ENCODE measurements at regions not wholly inside any gene's neighbourhood (a gene's known extent, or its start where the extent isn't known, plus 50 kb on each side); places are given as distances from the start of the nearest gene placed in this dataset.

DNA sequence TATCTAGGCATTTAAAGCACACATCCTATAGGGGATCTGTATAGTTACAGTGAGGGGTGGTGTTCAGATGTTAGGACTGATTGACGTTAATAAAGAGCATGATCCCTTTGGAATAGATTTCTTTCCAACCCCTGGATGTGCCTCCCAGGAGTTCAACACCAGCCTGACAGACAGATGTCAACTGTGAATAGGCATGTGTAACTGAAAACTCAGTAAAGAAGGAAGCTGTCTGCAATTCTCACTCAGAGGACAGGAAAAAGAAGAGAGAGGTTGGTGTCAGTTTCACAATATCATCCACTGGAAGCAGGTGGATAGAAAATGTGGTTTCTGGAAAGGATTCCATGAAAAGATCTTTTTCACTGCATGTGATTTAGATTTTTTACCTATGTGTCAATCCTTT lies 396.3 kb downstream of the NSUN3 start:
- Mint-ChIP-seq H3K4me1 (ENCODE audit: low read depth, unreplicated experiment) (peaks cover 7% of the 10 kb centered on the region), H3K27me3 (ENCODE audit: insufficient read depth, unreplicated experiment) (no peaks in the 10 kb centered on the region), H3K27ac (ENCODE audit: unreplicated experiment) (no peak overlapping the region), H3K9me3 (ENCODE audit: unreplicated experiment) (no peaks in the 10 kb centered on the region), H3K4me3 (ENCODE audit: unreplicated experiment) (no peak overlapping the region), H3K36me3 (ENCODE audit: insufficient read depth, unreplicated experiment) (no peaks in the 10 kb centered on the region)
- POLR2A ChIA-PET = no interaction called here
- DNase-seq = no peak
- intact Hi-C loops (cut with micrococcal nuclease; ENCODE audit: unreplicated experiment) = no loop called here
- TF ChIP-seq, protein P1, sequence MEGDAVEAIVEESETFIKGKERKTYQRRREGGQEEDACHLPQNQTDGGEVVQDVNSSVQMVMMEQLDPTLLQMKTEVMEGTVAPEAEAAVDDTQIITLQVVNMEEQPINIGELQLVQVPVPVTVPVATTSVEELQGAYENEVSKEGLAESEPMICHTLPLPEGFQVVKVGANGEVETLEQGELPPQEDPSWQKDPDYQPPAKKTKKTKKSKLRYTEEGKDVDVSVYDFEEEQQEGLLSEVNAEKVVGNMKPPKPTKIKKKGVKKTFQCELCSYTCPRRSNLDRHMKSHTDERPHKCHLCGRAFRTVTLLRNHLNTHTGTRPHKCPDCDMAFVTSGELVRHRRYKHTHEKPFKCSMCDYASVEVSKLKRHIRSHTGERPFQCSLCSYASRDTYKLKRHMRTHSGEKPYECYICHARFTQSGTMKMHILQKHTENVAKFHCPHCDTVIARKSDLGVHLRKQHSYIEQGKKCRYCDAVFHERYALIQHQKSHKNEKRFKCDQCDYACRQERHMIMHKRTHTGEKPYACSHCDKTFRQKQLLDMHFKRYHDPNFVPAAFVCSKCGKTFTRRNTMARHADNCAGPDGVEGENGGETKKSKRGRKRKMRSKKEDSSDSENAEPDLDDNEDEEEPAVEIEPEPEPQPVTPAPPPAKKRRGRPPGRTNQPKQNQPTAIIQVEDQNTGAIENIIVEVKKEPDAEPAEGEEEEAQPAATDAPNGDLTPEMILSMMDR (IDR thresholded peaks at IDR 0.05; ENCODE audit: insufficient read depth in 1 of 2, low read depth in 1 of 2, low read length in 1 of 2, severe bottlenecking in 1 of 2, unreplicated experiment in 1 of 2) = no peak
- no peaks in the 10 kb centered on the region for H3K4me1 ChIP-seq
- no peaks in the 10 kb centered on the region for H3K9me3 ChIP-seq
- H3K27me3 ChIP-seq (replicated peaks; ENCODE audit: control insufficient read depth, insufficient read depth, low read length) = no peaks in the 10 kb centered on the region
- no peaks in the 10 kb centered on the region for H3K36me3 ChIP-seq (ENCODE audit: control insufficient read depth, insufficient read depth, low read length)
- no TSS peak for BruUV-seq (replicated peaks)
- H3K4me3 ChIP-seq (ENCODE audit: low read depth, low read length) = no peak overlapping the region
- CTCF ChIA-PET = no interaction called here

DNA sequence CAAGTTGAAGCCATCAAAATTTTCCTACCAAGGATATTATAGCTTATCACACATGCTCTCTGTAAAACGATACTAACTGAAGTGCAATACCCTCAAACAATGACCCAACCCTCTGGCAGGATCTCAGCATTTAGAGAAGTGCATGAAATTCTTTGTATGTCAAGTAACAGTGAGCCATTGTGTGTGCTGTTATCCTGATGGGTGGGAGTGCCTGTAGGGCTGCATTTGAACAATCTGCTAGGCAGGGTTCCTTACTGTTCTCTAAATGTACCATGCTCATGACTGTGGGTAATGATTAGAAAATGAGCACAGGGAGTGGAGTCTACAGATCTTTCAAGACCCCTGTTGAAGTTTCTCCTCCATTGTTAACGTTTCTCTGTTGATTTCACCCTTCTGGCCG lies 398.1 kb downstream of the NSUN3 start:
- intact Hi-C loops (cut with micrococcal nuclease; ENCODE audit: unreplicated experiment) = no loop called here
- ChIA-PET CTCF (no interaction called here), POLR2A (no interaction called here)
- H3K9me3 ChIP-seq = no peaks in the 10 kb centered on the region
- H3K36me3 Mint-ChIP-seq (ENCODE audit: insufficient read depth, unreplicated experiment) = no peaks in the 10 kb centered on the region
- no peaks in the 10 kb centered on the region for H3K36me3 ChIP-seq (ENCODE audit: control insufficient read depth, insufficient read depth, low read length)
- DNase-seq = no peak
- H3K27me3 ChIP-seq (replicated peaks; ENCODE audit: control insufficient read depth, insufficient read depth, low read length) = no peaks in the 10 kb centered on the region
- no peaks in the 10 kb centered on the region for H3K9me3 Mint-ChIP-seq (ENCODE audit: unreplicated experiment)
- H3K4me1 ChIP-seq = no peaks in the 10 kb centered on the region
- TF ChIP-seq, protein P1 (IDR thresholded peaks at IDR 0.05; ENCODE audit: insufficient read depth in 1 of 2, low read depth in 1 of 2, low read length in 1 of 2, severe bottlenecking in 1 of 2, unreplicated experiment in 1 of 2) = no peak
- peaks cover 7% of the 10 kb centered on the region for H3K4me1 Mint-ChIP-seq (ENCODE audit: low read depth, unreplicated experiment)
- BruUV-seq (replicated peaks) = no TSS peak
- no peak overlapping the region for H3K4me3 Mint-ChIP-seq (ENCODE audit: unreplicated experiment)
- H3K27me3 Mint-ChIP-seq (ENCODE audit: insufficient read depth, unreplicated experiment) = no peaks in the 10 kb centered on the region
- no peak overlapping the region for H3K27ac Mint-ChIP-seq (ENCODE audit: unreplicated experiment)
- H3K4me3 ChIP-seq (ENCODE audit: low read depth, low read length) = no peak overlapping the region

DNA sequence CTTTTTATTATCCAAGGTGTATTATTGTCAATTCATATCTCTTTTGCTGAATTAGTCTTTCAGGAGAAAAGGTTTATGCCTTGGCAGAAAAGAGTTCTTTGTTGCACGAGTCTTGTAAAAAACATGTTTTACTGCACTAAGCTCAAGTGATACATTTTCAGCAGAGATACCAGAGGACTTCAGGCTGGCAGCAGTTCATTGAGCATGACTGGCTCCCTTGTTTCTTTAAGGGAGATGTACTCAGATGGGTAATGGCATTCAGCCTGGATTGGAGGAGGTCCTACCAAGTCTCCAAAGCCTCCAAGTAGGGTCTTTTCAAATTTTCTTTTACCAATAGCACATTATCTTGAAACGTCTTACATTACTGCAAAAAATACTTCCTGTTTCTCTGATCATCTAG lies 400.1 kb downstream of the NSUN3 start:
- H3K9me3 ChIP-seq = no peaks in the 10 kb centered on the region
- TF ChIP-seq, protein P1 (IDR thresholded peaks at IDR 0.05; ENCODE audit: insufficient read depth in 1 of 2, low read depth in 1 of 2, low read length in 1 of 2, severe bottlenecking in 1 of 2, unreplicated experiment in 1 of 2) = no peak
- H3K36me3 ChIP-seq (ENCODE audit: control insufficient read depth, insufficient read depth, low read length) = no peaks in the 10 kb centered on the region
- POLR2A ChIA-PET = no interaction called here
- no TSS peak for BruUV-seq (replicated peaks)
- Mint-ChIP-seq H3K9me3 (ENCODE audit: unreplicated experiment) (no peaks in the 10 kb centered on the region), H3K4me3 (ENCODE audit: unreplicated experiment) (no peak overlapping the region), H3K36me3 (ENCODE audit: insufficient read depth, unreplicated experiment) (no peaks in the 10 kb centered on the region), H3K4me1 (ENCODE audit: low read depth, unreplicated experiment) (no peaks in the 10 kb centered on the region), H3K27ac (ENCODE audit: unreplicated experiment) (no peak overlapping the region), H3K27me3 (ENCODE audit: insufficient read depth, unreplicated experiment) (no peaks in the 10 kb centered on the region)
- CTCF ChIA-PET = no interaction called here
- no peaks in the 10 kb centered on the region for H3K4me1 ChIP-seq
- no peaks in the 10 kb centered on the region for H3K27me3 ChIP-seq (replicated peaks; ENCODE audit: control insufficient read depth, insufficient read depth, low read length)
- no peak for DNase-seq
- no peak overlapping the region for H3K4me3 ChIP-seq (ENCODE audit: low read depth, low read length)
- intact Hi-C loops (cut with micrococcal nuclease; ENCODE audit: unreplicated experiment) = no loop called here

All from Caco-2 (cell line).